SK-N-SH (cell line): ENCODE measurements at regions not wholly inside any gene's neighbourhood (a gene's known extent, or its start where the extent isn't known, plus 50 kb on each side); places are given as distances from the start of the nearest gene placed in this dataset.

ENCODE experiments used
- CTCF ChIA-PET: fragments of 300-600, 350-600 bp; formaldehyde crosslinking; extraction: SDS; loops from one replicate; lab custom pipeline; 2021; lab: Yijun Ruan, JAX
- POLR2A ChIA-PET: fragments of 350-600 bp; sonication (Branson Sonifier 250); formaldehyde crosslinking; extraction: SDS; loops from one replicate; lab custom pipeline; 2020; ENCODE audit warnings: antibody characterized with exemption, inconsistent platforms; lab: Yijun Ruan, JAX
- DNase-seq: peaks from one replicate; pipeline ENCODE4 v3.0.0; 2012
- H2AFZ ChIP-seq: fragments of 200-600 bp; sonication (generic); 2 replicates; pipeline ENCODE4 v1.8.1; 2016; ENCODE audit warnings: antibody characterized with exemption, mild to moderate bottlenecking, low read depth
- H3F3A ChIP-seq: fragments of 200-600 bp; sonication (generic); replicated peaks from 2 replicates; pipeline ENCODE3; 2016; ENCODE audit warnings: antibody characterized with exemption, mild to moderate bottlenecking; ENCODE audit not compliant: insufficient read depth
- H3K27ac ChIP-seq, 2 experiments: fragments of 200-500 bp in 1 of 2; fragments of 200-600 bp in 1 of 2; sonication (Bioruptor generic) in 1 of 2; sonication (generic), shearing (Covaris generic) in 1 of 2; 2 replicates each; pipeline versions ENCODE4 v1.5.1 to v1.6.1; 2014 to 2016; ENCODE audit warnings: low read depth in 2 of 2, inconsistent platforms in 1 of 2, low read length in 1 of 2, mild to moderate bottlenecking in 1 of 2, mixed read lengths in 1 of 2
- H3K27me3 ChIP-seq: fragments of 200-600 bp; sonication (generic), shearing (Covaris generic); 2 replicates; pipeline ENCODE4 v1.6.1; 2016; ENCODE audit warnings: mixed run types; ENCODE audit not compliant: insufficient read depth
- H3K36me3 ChIP-seq, 2 experiments: fragments of 200-500 bp in 1 of 2; fragments of 200-600 bp in 1 of 2; sonication (Bioruptor generic) in 1 of 2; sonication (generic) in 1 of 2; replicated peaks in 1 of 2; 2 replicates each; pipeline versions ENCODE3 to v1.5.1; 2014 to 2016; ENCODE audit warnings: low read length in 1 of 2, mild to moderate bottlenecking in 1 of 2; ENCODE audit not compliant: insufficient read depth in 2 of 2, control insufficient read depth in 1 of 2
- H3K4me1 ChIP-seq, 2 experiments: fragments of 200-500 bp in 1 of 2; fragments of 200-600 bp in 1 of 2; sonication (Bioruptor generic) in 1 of 2; sonication (generic), shearing (Covaris generic) in 1 of 2; 2 replicates each; pipeline versions ENCODE4 v1.5.1 to v1.6.1; 2014 to 2016; ENCODE audit warnings: low read depth in 1 of 2, low read length in 1 of 2, mixed run types in 1 of 2; ENCODE audit not compliant: insufficient read depth in 2 of 2, control insufficient read depth in 1 of 2
- H3K4me2 ChIP-seq: fragments of 200-600 bp; sonication (generic), shearing (Covaris generic); 2 replicates; pipeline ENCODE4 v1.6.1; 2017; ENCODE audit warnings: mixed run types
- H3K4me3 ChIP-seq, 2 experiments: fragments of 200-500 bp in 1 of 2; fragments of 200-600 bp in 1 of 2; sonication (Bioruptor generic) in 1 of 2; sonication (generic), shearing (Covaris generic) in 1 of 2; 2 replicates each; pipeline versions ENCODE4 v1.5.1 to v1.8.1; 2014 to 2016; ENCODE audit warnings: low read depth in 2 of 2, inconsistent platforms in 1 of 2, low read length in 1 of 2, mild to moderate bottlenecking in 1 of 2, mixed read lengths in 1 of 2, moderate library complexity in 1 of 2
- H3K79me2 ChIP-seq: fragments of 200-600 bp; sonication (generic); 2 replicates; pipeline ENCODE4 v1.8.1; 2017; ENCODE audit warnings: mild to moderate bottlenecking; ENCODE audit not compliant: insufficient read depth
- H3K9ac ChIP-seq: fragments of 200-600 bp; sonication (generic); 2 replicates; pipeline ENCODE4 v1.6.1; 2017; ENCODE audit warnings: mixed run types
- H3K9me2 ChIP-seq: fragments of 200-600 bp; sonication (generic); 2 replicates; pipeline ENCODE4 v1.6.1; 2017; ENCODE audit warnings: mixed run types
- H3K9me3 ChIP-seq: fragments of 200-600 bp; sonication (generic); 2 replicates; pipeline ENCODE4 v1.6.1; 2017; ENCODE audit warnings: mixed run types, mild to moderate bottlenecking, moderate library complexity
- H4K20me1 ChIP-seq: fragments of 200-600 bp; sonication (generic); 2 replicates; pipeline ENCODE4 v1.6.1; 2017; ENCODE audit warnings: mild to moderate bottlenecking, mixed run types; ENCODE audit not compliant: insufficient read depth
- CHD2 ChIP-seq: fragments of 150-350 bp; IDR thresholded peaks from 2 replicates; pipeline ENCODE4 v1.6.1; 2018; ENCODE audit warnings: low read length; ENCODE audit not compliant: partially characterized antibody
- EZH2phosphoT487 ChIP-seq: fragments of 200-600 bp; sonication (generic); IDR thresholded peaks from 2 replicates; pipeline ENCODE4 v1.6.1; 2017; ENCODE audit warnings: low read depth, mixed run types, mild to moderate bottlenecking, antibody characterized with exemption, moderate library complexity, borderline replicate concordance
- FOSL2 ChIP-seq: IDR thresholded peaks from 2 replicates; pipeline ENCODE4 v1.4.0; 2012; ENCODE audit warnings: low read depth, mild to moderate bottlenecking, moderate library complexity, borderline replicate concordance
- FOXJ3 ChIP-seq: sonication (generic); formaldehyde crosslinking; IDR thresholded peaks from 2 replicates; pipeline ENCODE4 v1.5.1; 2020; ENCODE audit warnings: mild to moderate bottlenecking, missing genetic modification reagents
- GATA2 ChIP-seq: sonication (generic); formaldehyde crosslinking; IDR thresholded peaks from 2 replicates; pipeline ENCODE4 v1.5.0; 2020; ENCODE audit warnings: mild to moderate bottlenecking, missing genetic modification reagents
- MXI1 ChIP-seq: IDR thresholded peaks from 2 replicates; pipeline ENCODE4 v1.6.1; 2012; ENCODE audit warnings: mild to moderate bottlenecking, low read depth, low read length, improper control_type of control experiment
- RCOR1 ChIP-seq: fragments of 150-350 bp; IDR thresholded peaks from 2 replicates; pipeline ENCODE4 v1.6.1; 2017; ENCODE audit warnings: antibody characterized with exemption, low read length
- RFX5 ChIP-seq: IDR thresholded peaks from 2 replicates; pipeline ENCODE4 v1.6.1; 2012; ENCODE audit warnings: mild to moderate bottlenecking, improper control_type of control experiment, low read length
- RXRA ChIP-seq: IDR thresholded peaks from 2 replicates; pipeline ENCODE4 v1.4.0; 2012; ENCODE audit warnings: low read depth, mild to moderate bottlenecking, borderline replicate concordance
- TAF1 ChIP-seq: IDR thresholded peaks from 2 replicates; pipeline ENCODE4 v1.6.1; 2012; ENCODE audit warnings: low read depth, mild to moderate bottlenecking, low read length, moderate library complexity, borderline replicate concordance
- TEAD4 ChIP-seq: IDR thresholded peaks from 2 replicates; pipeline ENCODE4 v1.4.0; 2012; ENCODE audit warnings: mild to moderate bottlenecking, borderline replicate concordance; ENCODE audit not compliant: insufficient read depth
- WGBS: methylation state at CpG from one replicate; pipeline ENCODE4 v1.1.6; 2017; ENCODE audit warnings: low lambda C conversion rate; 5-methylcytosine and 5-hydroxymethylcytosine counted together
- TF ChIP-seq, protein P1 (sequence below): fragments of 200-600 bp; sonication (generic); IDR thresholded peaks from 2 replicates; pipeline ENCODE4 v1.6.1; 2017; ENCODE audit warnings: antibody characterized with exemption, mild to moderate bottlenecking, moderate library complexity
- TF ChIP-seq, protein P2 (sequence below): fragments of 150-350 bp; IDR thresholded peaks from 2 replicates; pipeline ENCODE4 v1.6.1; 2017; ENCODE audit warnings: antibody characterized with exemption, low read length, low read depth, borderline replicate concordance
- TF ChIP-seq, protein P3 (sequence below): fragments of 150-350 bp; IDR thresholded peaks from 2 replicates; pipeline ENCODE4 v1.6.1; 2016; ENCODE audit warnings: mild to moderate bottlenecking, low read depth, low read length
- TF ChIP-seq, protein P4 (sequence below): IDR thresholded peaks from 2 replicates; pipeline ENCODE4; 2012

GRCh38 chr10:120732067-120732466, 119.1 kb upstream of the WDR11 start (continued):
- no peak for TF ChIP-seq RXRA
- no peak for TF ChIP-seq TEAD4
- TF ChIP-seq FOXJ3 = no peak
- TF ChIP-seq, protein P1, sequence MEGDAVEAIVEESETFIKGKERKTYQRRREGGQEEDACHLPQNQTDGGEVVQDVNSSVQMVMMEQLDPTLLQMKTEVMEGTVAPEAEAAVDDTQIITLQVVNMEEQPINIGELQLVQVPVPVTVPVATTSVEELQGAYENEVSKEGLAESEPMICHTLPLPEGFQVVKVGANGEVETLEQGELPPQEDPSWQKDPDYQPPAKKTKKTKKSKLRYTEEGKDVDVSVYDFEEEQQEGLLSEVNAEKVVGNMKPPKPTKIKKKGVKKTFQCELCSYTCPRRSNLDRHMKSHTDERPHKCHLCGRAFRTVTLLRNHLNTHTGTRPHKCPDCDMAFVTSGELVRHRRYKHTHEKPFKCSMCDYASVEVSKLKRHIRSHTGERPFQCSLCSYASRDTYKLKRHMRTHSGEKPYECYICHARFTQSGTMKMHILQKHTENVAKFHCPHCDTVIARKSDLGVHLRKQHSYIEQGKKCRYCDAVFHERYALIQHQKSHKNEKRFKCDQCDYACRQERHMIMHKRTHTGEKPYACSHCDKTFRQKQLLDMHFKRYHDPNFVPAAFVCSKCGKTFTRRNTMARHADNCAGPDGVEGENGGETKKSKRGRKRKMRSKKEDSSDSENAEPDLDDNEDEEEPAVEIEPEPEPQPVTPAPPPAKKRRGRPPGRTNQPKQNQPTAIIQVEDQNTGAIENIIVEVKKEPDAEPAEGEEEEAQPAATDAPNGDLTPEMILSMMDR = no peak
- no peak for TF ChIP-seq EZH2phosphoT487
- no peak for TF ChIP-seq FOSL2
- TF ChIP-seq MXI1 = no peak
- TF ChIP-seq, protein P2, sequence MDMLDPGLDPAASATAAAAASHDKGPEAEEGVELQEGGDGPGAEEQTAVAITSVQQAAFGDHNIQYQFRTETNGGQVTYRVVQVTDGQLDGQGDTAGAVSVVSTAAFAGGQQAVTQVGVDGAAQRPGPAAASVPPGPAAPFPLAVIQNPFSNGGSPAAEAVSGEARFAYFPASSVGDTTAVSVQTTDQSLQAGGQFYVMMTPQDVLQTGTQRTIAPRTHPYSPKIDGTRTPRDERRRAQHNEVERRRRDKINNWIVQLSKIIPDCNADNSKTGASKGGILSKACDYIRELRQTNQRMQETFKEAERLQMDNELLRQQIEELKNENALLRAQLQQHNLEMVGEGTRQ = no peak
- no peak for TF ChIP-seq GATA2 (CRISPR knock-in tag)
- no peak for TF ChIP-seq RFX5

- Histone ChIP-seq H3K4me2 (no peak overlapping the region), H3F3A (peaks cover 24% of the 10 kb centered on the region), H3K79me2 (no peaks in the 10 kb centered on the region), H3K36me3 (no peaks in the 10 kb centered on the region), H2AFZ (no peak overlapping the region; the same call in 1 of the 2 replicates), H4K20me1 (no peaks in the 10 kb centered on the region), H3K9me3 (no peaks in the 10 kb centered on the region), H3K4me1 (no peaks in the 10 kb centered on the region), H3K4me3 (no peak overlapping the region), H3K27ac (no peak overlapping the region), H3K27me3 (no peaks in the 10 kb centered on the region), H3K9me2 (no peaks in the 10 kb centered on the region), H3K9ac (no peak overlapping the region)
- CTCF ChIA-PET = no interaction called here
- TF ChIP-seq, protein P3, sequence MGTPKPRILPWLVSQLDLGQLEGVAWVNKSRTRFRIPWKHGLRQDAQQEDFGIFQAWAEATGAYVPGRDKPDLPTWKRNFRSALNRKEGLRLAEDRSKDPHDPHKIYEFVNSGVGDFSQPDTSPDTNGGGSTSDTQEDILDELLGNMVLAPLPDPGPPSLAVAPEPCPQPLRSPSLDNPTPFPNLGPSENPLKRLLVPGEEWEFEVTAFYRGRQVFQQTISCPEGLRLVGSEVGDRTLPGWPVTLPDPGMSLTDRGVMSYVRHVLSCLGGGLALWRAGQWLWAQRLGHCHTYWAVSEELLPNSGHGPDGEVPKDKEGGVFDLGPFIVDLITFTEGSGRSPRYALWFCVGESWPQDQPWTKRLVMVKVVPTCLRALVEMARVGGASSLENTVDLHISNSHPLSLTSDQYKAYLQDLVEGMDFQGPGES = no peak
- TF ChIP-seq, protein P2 = no peak
- TF ChIP-seq TAF1 = no peak
- TF ChIP-seq RCOR1 = no peak
- no peak for TF ChIP-seq FOXJ3
- TF ChIP-seq RXRA = no peak
- TF ChIP-seq TEAD4 = no peak
- no peak for TF ChIP-seq CHD2
- TF ChIP-seq MXI1 = no peak
- TF ChIP-seq, protein P4, sequence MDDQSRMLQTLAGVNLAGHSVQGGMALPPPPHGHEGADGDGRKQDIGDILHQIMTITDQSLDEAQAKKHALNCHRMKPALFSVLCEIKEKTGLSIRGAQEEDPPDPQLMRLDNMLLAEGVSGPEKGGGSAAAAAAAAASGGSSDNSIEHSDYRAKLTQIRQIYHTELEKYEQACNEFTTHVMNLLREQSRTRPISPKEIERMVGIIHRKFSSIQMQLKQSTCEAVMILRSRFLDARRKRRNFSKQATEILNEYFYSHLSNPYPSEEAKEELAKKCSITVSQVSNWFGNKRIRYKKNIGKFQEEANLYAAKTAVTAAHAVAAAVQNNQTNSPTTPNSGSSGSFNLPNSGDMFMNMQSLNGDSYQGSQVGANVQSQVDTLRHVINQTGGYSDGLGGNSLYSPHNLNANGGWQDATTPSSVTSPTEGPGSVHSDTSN = no peak
- no peak for TF ChIP-seq RFX5
- POLR2A ChIA-PET = no interaction called here
- 81% methylated on average over 4 of the region's 4 CpGs for WGBS
- no peak for DNase-seq
These were observed 118.4 kb upstream of the WDR11 start for GRCh38 chr10:120732643-120733313.
